ENCODE measurements at regions not wholly inside any gene's neighbourhood (a gene's known extent, or its start where the extent isn't known, plus 50 kb on each side); places are given as distances from the start of the nearest gene placed in this dataset.

DNA sequence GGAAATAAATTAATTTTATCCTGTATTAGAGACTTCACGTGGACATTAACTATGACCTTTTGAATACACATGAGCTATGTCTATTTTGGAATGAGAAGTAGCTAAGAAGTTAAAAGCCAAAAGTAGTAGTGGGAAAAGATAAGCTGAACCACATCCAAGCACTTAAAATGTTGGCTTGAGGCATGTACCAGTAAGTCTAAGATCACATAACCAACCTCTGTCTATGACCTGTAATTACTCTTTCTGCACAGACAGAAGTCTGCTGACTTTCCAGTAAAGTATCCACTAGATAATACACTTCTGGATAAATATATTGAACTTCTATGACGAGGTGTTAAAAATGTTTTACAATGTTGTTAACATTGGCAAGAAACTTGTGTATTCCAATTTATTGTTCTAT is 68.7 kb downstream of the LIG4 start:
- H3K4me1 ChIP-seq (ENCODE audit: insufficient read depth, low read length, poor library complexity, severe bottlenecking) = no peaks in the 10 kb centered on the region
- no peaks in the 10 kb centered on the region for H3F3A ChIP-seq (ENCODE audit: low read depth)
- no peaks in the 10 kb centered on the region for H4K20me1 ChIP-seq (ENCODE audit: insufficient read depth, low read length, poor library complexity, severe bottlenecking)
- H3K36me3 ChIP-seq (ENCODE audit: insufficient read depth, low read length) = no peaks in the 10 kb centered on the region
- no peak overlapping the region for H2AFZ ChIP-seq (ENCODE audit: low read length)
- TF ChIP-seq EZH2phosphoT487 (IDR thresholded peaks at IDR 0.05; ENCODE audit: borderline replicate concordance) (no peak), CTCF (conservative IDR thresholded peaks at IDR 0.05; ENCODE audit: low read length) (no peak)
- H3K4me3 ChIP-seq (ENCODE audit: low read length, poor library complexity, severe bottlenecking) = no peak overlapping the region
- no peaks in the 10 kb centered on the region for H3K9me3 ChIP-seq (ENCODE audit: insufficient read depth, low read depth, low read length)
- no peaks in the 10 kb centered on the region for H3K79me2 ChIP-seq (ENCODE audit: insufficient read depth, low read length)
- no peaks in the 10 kb centered on the region for H3K27me3 ChIP-seq (ENCODE audit: insufficient read depth, low read length, poor library complexity, severe bottlenecking)
- H3K9me2 ChIP-seq (replicated peaks; ENCODE audit: low read depth, low read length) = no peaks in the 10 kb centered on the region
- H3K9ac ChIP-seq (ENCODE audit: low read depth, low read length, poor library complexity, severe bottlenecking) = no peak overlapping the region
- no peak overlapping the region for H3K4me2 ChIP-seq (ENCODE audit: low read depth, low read length, poor library complexity, severe bottlenecking)

GRCh38 chr13:108142702-108143436 is 72.5 kb downstream of the LIG4 start:
- Histone ChIP-seq H3K79me2 (ENCODE audit: insufficient read depth, low read length) (no peaks in the 10 kb centered on the region), H3K9ac (ENCODE audit: low read depth, low read length, poor library complexity, severe bottlenecking) (no peak overlapping the region), H3K36me3 (ENCODE audit: insufficient read depth, low read length) (no peaks in the 10 kb centered on the region)

DNA sequence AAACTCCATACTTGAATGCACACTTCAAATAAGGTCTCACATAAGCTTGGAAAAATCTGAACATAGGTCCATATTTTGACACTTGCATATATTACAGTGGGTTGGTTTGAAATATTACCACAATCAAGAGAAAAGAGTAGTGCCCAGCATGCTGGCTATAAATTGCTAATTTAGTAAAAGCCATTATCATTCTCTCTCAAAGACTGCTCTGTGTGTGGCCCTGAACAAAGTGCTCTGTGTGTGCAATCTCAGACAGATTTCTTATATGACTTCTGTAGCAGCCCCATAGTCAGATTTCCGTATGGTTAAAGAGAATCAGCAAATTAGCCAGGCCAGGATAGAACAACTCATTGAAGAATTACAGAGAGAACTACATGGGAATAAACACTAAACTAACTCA is 78.2 kb downstream of the LIG4 start:
- no peaks in the 10 kb centered on the region for H3K79me2 ChIP-seq (ENCODE audit: insufficient read depth, low read length)
- H3K9me2 ChIP-seq (replicated peaks; ENCODE audit: low read depth, low read length) = no peaks in the 10 kb centered on the region
- no peaks in the 10 kb centered on the region for H4K20me1 ChIP-seq (ENCODE audit: insufficient read depth, low read length, poor library complexity, severe bottlenecking)
- TF ChIP-seq EZH2phosphoT487 (IDR thresholded peaks at IDR 0.05; ENCODE audit: borderline replicate concordance) (no peak), CTCF (conservative IDR thresholded peaks at IDR 0.05; ENCODE audit: low read length) (no peak)
- H3K9ac ChIP-seq (ENCODE audit: low read depth, low read length, poor library complexity, severe bottlenecking) = no peak overlapping the region
- no peak overlapping the region for H2AFZ ChIP-seq (ENCODE audit: low read length)
- no peak overlapping the region for H3K4me2 ChIP-seq (ENCODE audit: low read depth, low read length, poor library complexity, severe bottlenecking)
- H3K4me3 ChIP-seq (ENCODE audit: low read length, poor library complexity, severe bottlenecking) = no peak overlapping the region
- H3K4me1 ChIP-seq (ENCODE audit: insufficient read depth, low read length, poor library complexity, severe bottlenecking) = no peaks in the 10 kb centered on the region
- H3K9me3 ChIP-seq (ENCODE audit: insufficient read depth, low read depth, low read length) = no peaks in the 10 kb centered on the region
- no peaks in the 10 kb centered on the region for H3F3A ChIP-seq (ENCODE audit: low read depth)
- H3K36me3 ChIP-seq (ENCODE audit: insufficient read depth, low read length) = no peaks in the 10 kb centered on the region
- no peaks in the 10 kb centered on the region for H3K27me3 ChIP-seq (ENCODE audit: insufficient read depth, low read length, poor library complexity, severe bottlenecking)

More at GRCh38 chr13:108142702-108143436, 72.5 kb downstream of the LIG4 start:
- Histone ChIP-seq H3K4me3 (ENCODE audit: low read length, poor library complexity, severe bottlenecking) (no peak overlapping the region), H4K20me1 (ENCODE audit: insufficient read depth, low read length, poor library complexity, severe bottlenecking) (no peaks in the 10 kb centered on the region), H3K27me3 (ENCODE audit: insufficient read depth, low read length, poor library complexity, severe bottlenecking) (no peaks in the 10 kb centered on the region), H3F3A (ENCODE audit: low read depth) (no peaks in the 10 kb centered on the region), H3K4me2 (ENCODE audit: low read depth, low read length, poor library complexity, severe bottlenecking) (no peak overlapping the region), H3K4me1 (ENCODE audit: insufficient read depth, low read length, poor library complexity, severe bottlenecking) (no peaks in the 10 kb centered on the region), H3K9me3 (ENCODE audit: insufficient read depth, low read depth, low read length) (no peaks in the 10 kb centered on the region), H3K9me2 (replicated peaks; ENCODE audit: low read depth, low read length) (no peaks in the 10 kb centered on the region), H2AFZ (ENCODE audit: low read length) (no peak overlapping the region)
- TF ChIP-seq EZH2phosphoT487 (IDR thresholded peaks at IDR 0.05; ENCODE audit: borderline replicate concordance) (no peak), CTCF (conservative IDR thresholded peaks at IDR 0.05; ENCODE audit: low read length) (no peak)
